Chondrocyte (in vitro differentiated cells): ENCODE measurements at regions not wholly inside any gene's neighbourhood (a gene's known extent, or its start where the extent isn't known, plus 50 kb on each side); places are given as distances from the start of the nearest gene placed in this dataset.
A peak's percentile ranks its signal among the peaks of the same experiment; 100 is the strongest.

Experiments used
- DNase-seq: peaks from one replicate; pipeline ENCODE4 v3.0.0; 2021; ENCODE audit warnings: mixed read lengths, low spot score
- H3K27ac Mint-ChIP-seq: one replicate; pipeline ENCODE4 v1.8.0; 2021; ENCODE audit warnings: mild to moderate bottlenecking, moderate library complexity, mixed read lengths; ENCODE audit not compliant: unreplicated experiment
- H3K27me3 Mint-ChIP-seq: 2 replicates; pipeline ENCODE4 v1.8.0; 2021; ENCODE audit warnings: low read depth, mixed read lengths
- H3K36me3 Mint-ChIP-seq: 2 replicates; pipeline ENCODE4 v1.8.0; 2021; ENCODE audit warnings: low read depth, mixed read lengths
- H3K4me1 Mint-ChIP-seq: 2 replicates; pipeline ENCODE4 v1.8.0; 2021; ENCODE audit warnings: low read depth, mild to moderate bottlenecking, mixed read lengths
- H3K4me3 Mint-ChIP-seq: one replicate; pipeline ENCODE4 v1.8.0; 2021; ENCODE audit warnings: mild to moderate bottlenecking, moderate library complexity, mixed read lengths; ENCODE audit not compliant: unreplicated experiment
- H3K9me3 Mint-ChIP-seq: 2 replicates; pipeline ENCODE4 v1.8.0; 2021; ENCODE audit warnings: low read depth, mixed read lengths
- CTCF ChIP-seq: fragments of 200-600 bp; sonication (generic); IDR thresholded peaks from 2 replicates; pipeline ENCODE4 v1.5.0; 2021; ENCODE audit warnings: antibody characterized with exemption, mild to moderate bottlenecking, moderate library complexity

DNA sequence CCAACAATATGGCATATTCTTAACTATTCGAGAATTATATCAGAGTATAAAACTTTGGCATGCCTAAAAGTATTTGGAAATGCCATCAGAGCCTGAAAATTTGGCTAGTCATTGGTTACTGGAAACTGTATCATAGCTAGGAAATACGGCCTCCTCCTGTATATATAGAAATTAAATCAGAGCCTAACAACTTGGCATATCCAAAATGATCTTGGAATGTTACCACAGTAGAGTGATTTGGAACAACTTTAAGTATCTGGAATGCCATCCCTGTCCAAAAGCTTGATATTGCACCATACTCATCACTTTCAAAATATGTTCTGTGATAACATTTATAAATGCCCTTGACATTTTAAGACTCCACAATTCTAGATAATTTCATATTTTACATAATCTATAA, 335.8 kb downstream of the SLITRK1 start:
- Mint-ChIP-seq H3K4me1 (no peaks in the 10 kb centered on the region), H3K4me3 (no peak overlapping the region), H3K36me3 (no peaks in the 10 kb centered on the region), H3K27me3 (no peaks in the 10 kb centered on the region), H3K9me3 (peaks cover 8% of the 10 kb centered on the region), H3K27ac (no peak overlapping the region)
- TF ChIP-seq CTCF = no peak
- no peak for DNase-seq

- peaks cover 8% of the 10 kb centered on the region for H3K9me3 Mint-ChIP-seq
- no peak for TF ChIP-seq CTCF
- no peak overlapping the region for H3K27ac Mint-ChIP-seq
- no peak overlapping the region for H3K4me3 Mint-ChIP-seq
- H3K27me3 Mint-ChIP-seq = no peaks in the 10 kb centered on the region
- DNase-seq = no peak
- H3K36me3 Mint-ChIP-seq = no peaks in the 10 kb centered on the region
- no peaks in the 10 kb centered on the region for H3K4me1 Mint-ChIP-seq
Measured at GRCh38 chr13:83538636-83539035, 343.6 kb downstream of the SLITRK1 start.

DNA sequence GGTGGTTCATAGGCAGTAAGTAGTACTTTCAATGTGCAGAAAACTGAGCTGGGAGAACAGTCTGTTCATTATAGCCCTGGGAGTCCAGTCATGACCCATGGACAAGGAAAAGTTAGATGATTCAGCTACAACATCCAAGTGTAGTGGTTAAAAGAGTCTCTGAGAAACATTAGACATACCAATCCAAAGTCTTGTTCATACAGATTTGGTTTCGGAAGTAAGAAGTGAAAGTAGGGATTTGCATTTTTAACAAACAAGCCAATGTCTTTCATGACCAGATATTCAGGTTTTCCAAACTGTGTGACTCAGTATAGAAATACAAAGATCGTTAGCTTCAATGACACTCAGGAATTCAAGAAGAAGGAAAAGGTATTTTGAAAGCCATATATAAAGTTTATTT, 345.3 kb downstream of the SLITRK1 start:
- H3K27me3 Mint-ChIP-seq = no peaks in the 10 kb centered on the region
- H3K9me3 Mint-ChIP-seq = peaks cover 8% of the 10 kb centered on the region
- DNase-seq = no peak
- no peak overlapping the region for H3K27ac Mint-ChIP-seq
- TF ChIP-seq CTCF = no peak
- no peaks in the 10 kb centered on the region for H3K4me1 Mint-ChIP-seq
- no peaks in the 10 kb centered on the region for H3K36me3 Mint-ChIP-seq
- H3K4me3 Mint-ChIP-seq = no peak overlapping the region

DNA sequence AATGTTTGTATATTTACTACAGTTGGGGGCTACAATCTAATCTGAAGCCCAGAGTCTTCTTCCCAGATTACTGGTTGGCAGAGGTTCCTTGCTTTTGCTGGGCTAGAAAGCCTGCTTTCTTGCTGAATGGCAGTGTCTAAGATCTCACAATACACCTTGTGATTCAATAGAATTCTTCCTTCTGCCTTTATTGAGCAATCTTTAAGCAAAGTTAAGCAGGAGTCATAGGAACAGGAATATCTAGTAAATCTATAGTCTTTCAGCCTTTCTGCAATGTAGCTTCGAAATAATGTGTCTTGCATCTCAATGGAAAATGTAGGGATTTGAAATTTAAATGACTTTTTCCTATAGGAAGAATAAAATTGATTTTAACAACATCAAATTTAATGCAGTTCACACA, 346.1 kb downstream of the SLITRK1 start:
- Mint-ChIP-seq H3K27ac (no peak overlapping the region), H3K4me1 (no peaks in the 10 kb centered on the region), H3K27me3 (no peaks in the 10 kb centered on the region), H3K36me3 (no peaks in the 10 kb centered on the region), H3K9me3 (peaks cover 6% of the 10 kb centered on the region), H3K4me3 (no peak overlapping the region)
- no peak for DNase-seq
- no peak for TF ChIP-seq CTCF

- Mint-ChIP-seq H3K4me3 (no peak overlapping the region), H3K36me3 (no peaks in the 10 kb centered on the region), H3K4me1 (no peaks in the 10 kb centered on the region), H3K27me3 (no peaks in the 10 kb centered on the region), H3K27ac (no peak overlapping the region), H3K9me3 (no peaks in the 10 kb centered on the region)
- TF ChIP-seq CTCF = no peak
- peak; percentile 72 for DNase-seq
Measured at GRCh38 chr13:83532809-83533208, 349.5 kb downstream of the SLITRK1 start.
